Right lobe of liver (tissue), 4 donors: ENCODE measurements at regions not wholly inside any gene's neighbourhood (a gene's known extent, or its start where the extent isn't known, plus 50 kb on each side); places are given as distances from the start of the nearest gene placed in this dataset.

Source experiments
- CTCF ChIP-seq, 4 donors: fragments of 200-600 bp in 3 of 4; fragments of 450-650 bp in 1 of 4; IDR thresholded peaks; one replicate each; pipeline versions ENCODE4 v1.5.1 to v1.8.0; 2016 to 2022; ENCODE audit warnings: antibody characterized with exemption in 4 of 4, mild to moderate bottlenecking in 2 of 4
- POLR2A ChIP-seq: fragments of 450-650 bp; IDR thresholded peaks from one replicate; pipeline ENCODE4 v1.6.1; 2017; ENCODE audit warnings: antibody characterized with exemption, mild to moderate bottlenecking
- donor health status: DM: no; HTN: no; CAD: no.
- donor health status: DM: no; HTN: no; CAD: no.
- donor health status: DM: no; HTN: yes; CAD: no.

GRCh38 chr4:180041576-180041975 is 2201.6 kb upstream of the TENM3 start:
- TF ChIP-seq POLR2A (no peak), CTCF (IDR thresholded peaks at IDR 0.05) (no peak)
